Activated naive CD4-positive, alpha-beta T cell treated with anti-CD3 and anti-CD28 coated beads, Interleukin-2, amount 50 U/mL, for 24 hours (primary cell): ENCODE measurements at regions not wholly inside any gene's neighbourhood (a gene's known extent, or its start where the extent isn't known, plus 50 kb on each side); places are given as distances from the start of the nearest gene placed in this dataset.

Experiments
- H3K27ac Mint-ChIP-seq: one replicate; pipeline ENCODE4 v1.8.0; 2021; ENCODE audit warnings: mild to moderate bottlenecking, mixed read lengths
- H3K27me3 Mint-ChIP-seq: one replicate; pipeline ENCODE4 v1.8.0; 2021; ENCODE audit warnings: mixed read lengths
- H3K36me3 Mint-ChIP-seq: one replicate; pipeline ENCODE4 v1.8.0; 2021; ENCODE audit warnings: mixed read lengths
- H3K4me1 Mint-ChIP-seq: one replicate; pipeline ENCODE4 v1.8.0; 2021; ENCODE audit warnings: mixed read lengths
- H3K4me3 Mint-ChIP-seq: one replicate; pipeline ENCODE4 v1.8.0; 2021; ENCODE audit warnings: mild to moderate bottlenecking, mixed read lengths
- H3K9me3 Mint-ChIP-seq: one replicate; pipeline ENCODE4 v1.8.0; 2021; ENCODE audit warnings: mixed read lengths

DNA sequence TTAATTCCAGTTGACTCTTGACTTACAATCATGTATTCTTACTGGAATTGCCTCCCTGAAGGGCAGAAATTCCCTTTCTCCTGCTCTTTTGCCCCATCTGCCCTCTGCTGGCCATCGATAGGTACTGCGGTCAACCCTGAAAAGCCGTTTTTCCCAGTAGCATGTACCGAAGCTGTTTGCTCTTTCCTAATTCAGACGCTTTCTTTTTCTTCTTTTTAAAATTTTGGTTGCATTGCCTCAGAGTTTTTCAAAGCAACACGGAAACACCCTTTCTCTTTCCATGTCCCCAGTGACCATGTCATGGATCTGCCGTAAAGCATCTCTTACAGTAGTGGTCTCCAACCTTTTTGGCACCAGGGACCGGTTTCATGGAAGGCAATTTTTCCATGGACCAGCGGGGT, 164.2 kb upstream of the C1orf21 start:
- Mint-ChIP-seq H3K36me3 (no peaks in the 10 kb centered on the region), H3K27ac (no peak overlapping the region), H3K4me1 (peaks cover 4% of the 10 kb centered on the region), H3K27me3 (peaks cover 2% of the 10 kb centered on the region), H3K4me3 (peak overlapping the region; percentile 30), H3K9me3 (no peaks in the 10 kb centered on the region)

DNA sequence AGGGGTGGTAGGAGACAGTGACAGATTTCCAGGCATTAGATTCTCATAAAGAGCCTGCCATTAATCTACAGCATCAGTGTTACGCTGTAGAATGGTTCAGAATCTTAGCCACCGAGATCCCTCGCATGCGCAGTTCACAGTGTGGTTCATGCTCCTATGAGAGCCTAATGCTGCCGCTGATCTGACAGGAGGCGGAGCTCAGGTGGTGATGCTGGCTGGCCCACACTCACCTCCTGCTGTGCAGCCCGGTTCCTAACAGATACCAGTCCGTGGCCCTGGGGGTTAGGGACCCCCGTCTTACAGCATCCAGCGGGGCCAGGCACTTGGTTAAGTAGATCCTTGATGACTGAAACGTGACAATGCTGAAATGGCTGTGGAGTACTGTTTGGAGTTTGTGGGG, 163.6 kb upstream of the C1orf21 start:
- H3K4me1 Mint-ChIP-seq, result peaks cover 4% of the 10 kb centered on the region
- no peaks in the 10 kb centered on the region for H3K9me3 Mint-ChIP-seq
- H3K27me3 Mint-ChIP-seq, result peaks cover 2% of the 10 kb centered on the region
- H3K36me3 Mint-ChIP-seq, result no peaks in the 10 kb centered on the region
- no peak overlapping the region for H3K4me3 Mint-ChIP-seq
- no peak overlapping the region for H3K27ac Mint-ChIP-seq

DNA sequence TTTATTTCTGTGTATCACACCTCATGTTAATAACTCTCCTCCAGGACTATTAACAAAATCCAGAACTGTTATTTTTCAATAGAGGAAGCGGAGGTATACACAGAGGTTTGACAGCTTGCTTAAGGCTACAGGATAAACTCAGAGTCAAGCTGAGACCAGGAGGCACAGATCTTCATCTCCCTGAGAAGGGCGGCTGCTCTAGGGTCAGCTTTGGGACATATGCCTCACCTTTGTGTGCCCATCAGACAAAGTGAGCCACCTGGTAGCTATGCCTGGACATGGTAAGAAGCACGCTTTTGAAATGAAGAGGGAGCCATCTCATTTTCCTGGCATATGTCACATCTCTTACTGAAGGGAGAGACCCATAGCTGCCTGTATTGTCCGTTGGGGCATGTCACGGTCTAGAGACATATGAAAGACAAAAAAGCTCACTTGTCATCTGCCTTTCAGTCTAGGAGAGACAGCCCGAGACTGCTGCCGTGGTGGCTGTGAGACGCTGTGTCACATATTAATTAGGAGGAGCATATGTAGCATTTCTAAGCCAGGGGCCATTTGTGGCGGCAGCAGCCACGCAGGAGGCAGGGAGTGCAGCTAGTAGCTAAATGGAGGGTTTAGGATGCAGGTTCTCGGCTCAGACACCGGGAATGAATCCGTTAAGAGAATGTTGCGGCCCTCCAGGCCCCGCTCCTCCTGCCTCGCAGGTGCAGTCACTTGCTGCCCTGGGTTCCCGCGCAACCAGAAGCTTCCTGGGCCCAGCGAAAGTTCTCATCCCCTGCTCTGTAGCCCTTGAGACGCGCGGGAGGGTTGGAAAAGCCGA, 161.3 kb upstream of the C1orf21 start:
- Mint-ChIP-seq H3K27ac (no peak overlapping the region), H3K4me1 (peaks cover 4% of the 10 kb centered on the region), H3K4me3 (no peak overlapping the region)

DNA sequence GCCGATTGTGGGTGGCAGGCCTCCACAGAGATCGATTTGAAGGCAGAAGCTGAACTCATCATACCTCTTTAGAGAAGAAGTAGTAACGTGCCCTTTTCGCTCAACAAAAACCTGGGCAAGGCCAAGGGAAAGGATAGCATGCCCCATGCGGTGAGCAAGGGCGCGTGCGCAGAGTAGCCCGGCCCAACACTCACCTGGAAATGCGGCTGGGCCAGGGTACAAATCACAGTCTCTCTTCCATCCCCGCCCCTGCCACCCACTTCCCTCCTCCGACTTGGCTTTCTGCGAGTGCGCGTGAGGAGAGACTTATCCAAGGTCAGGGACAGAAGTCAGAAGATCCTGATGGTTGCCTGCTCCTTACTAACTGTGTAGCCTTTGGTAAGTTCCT, 160.7 kb upstream of the C1orf21 start:
- Mint-ChIP-seq H3K9me3 (no peaks in the 10 kb centered on the region), H3K27ac (no peak overlapping the region), H3K4me1 (peaks cover 4% of the 10 kb centered on the region), H3K4me3 (no peak overlapping the region), H3K27me3 (peaks cover 5% of the 10 kb centered on the region), H3K36me3 (no peaks in the 10 kb centered on the region)

More for the DNA sequence above, 161.3 kb upstream of the C1orf21 start:
- no peaks in the 10 kb centered on the region for H3K36me3 Mint-ChIP-seq
- peaks cover 2% of the 10 kb centered on the region for H3K27me3 Mint-ChIP-seq
- no peaks in the 10 kb centered on the region for H3K9me3 Mint-ChIP-seq

DNA sequence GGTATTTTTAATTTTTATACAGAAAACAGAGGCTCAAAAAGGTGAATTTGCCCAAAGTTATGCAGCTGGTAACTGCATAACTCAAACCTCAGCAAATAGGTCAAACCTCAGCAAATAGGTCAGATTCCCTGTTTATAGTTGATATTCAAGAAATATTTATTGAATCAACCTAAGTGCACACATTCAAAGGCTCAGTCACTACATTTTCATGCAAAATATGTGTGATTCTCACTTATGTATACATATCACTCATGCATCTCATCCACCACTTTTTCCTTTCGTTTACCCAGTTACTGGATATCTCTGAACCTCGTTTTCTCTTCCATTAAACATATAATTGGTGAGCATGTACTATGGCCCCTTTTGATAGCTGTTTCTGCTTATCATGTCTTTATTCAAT, 158.3 kb upstream of the C1orf21 start:
- H3K9me3 Mint-ChIP-seq, result no peaks in the 10 kb centered on the region

GRCh38 chr1:184237588-184237987, 149.2 kb upstream of the C1orf21 start:
- no peak overlapping the region for H3K27ac Mint-ChIP-seq
- H3K9me3 Mint-ChIP-seq, result no peaks in the 10 kb centered on the region
- H3K36me3 Mint-ChIP-seq, result no peaks in the 10 kb centered on the region
- H3K27me3 Mint-ChIP-seq, result peaks cover 8% of the 10 kb centered on the region
- H3K4me3 Mint-ChIP-seq, result no peak overlapping the region
- H3K4me1 Mint-ChIP-seq, result no peaks in the 10 kb centered on the region

More for the DNA sequence above, 158.3 kb upstream of the C1orf21 start:
- Mint-ChIP-seq H3K27me3 (peaks cover 8% of the 10 kb centered on the region), H3K36me3 (no peaks in the 10 kb centered on the region), H3K27ac (no peak overlapping the region), H3K4me3 (no peak overlapping the region), H3K4me1 (no peaks in the 10 kb centered on the region)

DNA sequence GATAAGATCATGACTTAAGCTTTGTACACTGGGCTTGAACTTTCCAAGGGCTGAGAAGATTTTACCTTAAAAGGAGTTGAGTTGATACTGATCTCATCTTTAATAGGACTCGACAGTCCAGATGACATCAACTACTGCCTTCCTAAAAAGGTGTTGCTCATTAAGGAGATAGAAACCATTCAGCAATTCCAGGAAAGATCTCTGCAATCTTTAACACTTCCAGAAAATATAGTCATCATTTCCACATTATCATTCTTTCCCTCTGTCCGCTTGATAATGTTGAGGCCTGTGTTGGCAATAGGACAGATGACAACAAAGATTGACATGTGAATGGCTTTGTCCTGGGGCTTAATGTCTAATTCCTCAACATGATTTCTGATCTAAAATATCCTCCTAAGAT, 145.4 kb upstream of the C1orf21 start:
- no peaks in the 10 kb centered on the region for H3K4me1 Mint-ChIP-seq
- no peaks in the 10 kb centered on the region for H3K9me3 Mint-ChIP-seq
- no peak overlapping the region for H3K4me3 Mint-ChIP-seq
- no peaks in the 10 kb centered on the region for H3K36me3 Mint-ChIP-seq
- H3K27me3 Mint-ChIP-seq, result peaks cover 7% of the 10 kb centered on the region
- no peak overlapping the region for H3K27ac Mint-ChIP-seq

DNA sequence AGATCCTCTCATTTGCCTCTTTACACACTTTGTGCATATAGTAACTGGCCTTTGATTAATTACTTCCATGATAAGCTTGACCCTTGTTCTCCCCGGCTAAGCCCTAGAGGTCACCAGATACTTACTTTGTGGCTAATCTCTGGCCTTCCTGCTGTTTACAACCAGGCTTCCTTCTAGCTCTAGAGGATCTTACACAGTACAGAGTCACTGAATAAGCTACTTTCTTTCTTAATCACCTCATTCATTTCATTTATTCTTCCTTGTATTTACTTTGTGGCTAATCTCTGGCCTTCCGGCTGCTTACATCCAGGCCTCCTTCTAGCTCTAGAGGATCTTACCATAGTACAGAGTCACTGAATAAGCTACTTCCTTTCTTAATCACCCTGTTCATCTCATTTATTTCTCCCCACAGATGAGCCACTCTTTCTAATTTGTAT, 144.3 kb upstream of the C1orf21 start:
- Mint-ChIP-seq H3K36me3 (no peaks in the 10 kb centered on the region), H3K4me1 (no peaks in the 10 kb centered on the region), H3K27ac (no peak overlapping the region)

GRCh38 chr1:184244962-184245361, 141.9 kb upstream of the C1orf21 start:
- Mint-ChIP-seq H3K9me3 (no peaks in the 10 kb centered on the region), H3K36me3 (no peaks in the 10 kb centered on the region), H3K27ac (no peak overlapping the region), H3K4me1 (no peaks in the 10 kb centered on the region), H3K27me3 (peaks cover 3% of the 10 kb centered on the region), H3K4me3 (no peak overlapping the region)

More for the DNA sequence above, 144.3 kb upstream of the C1orf21 start:
- H3K4me3 Mint-ChIP-seq, result no peak overlapping the region
- peaks cover 3% of the 10 kb centered on the region for H3K27me3 Mint-ChIP-seq
- H3K9me3 Mint-ChIP-seq, result no peaks in the 10 kb centered on the region

GRCh38 chr1:184247671-184248070, 139.2 kb upstream of the C1orf21 start:
- H3K4me1 Mint-ChIP-seq, result no peaks in the 10 kb centered on the region
- H3K4me3 Mint-ChIP-seq, result no peak overlapping the region
- H3K36me3 Mint-ChIP-seq, result no peaks in the 10 kb centered on the region
- H3K27ac Mint-ChIP-seq, result no peak overlapping the region
- peaks cover 3% of the 10 kb centered on the region for H3K27me3 Mint-ChIP-seq
- no peaks in the 10 kb centered on the region for H3K9me3 Mint-ChIP-seq

- no peaks in the 10 kb centered on the region for H3K9me3 Mint-ChIP-seq
- H3K4me1 Mint-ChIP-seq, result no peaks in the 10 kb centered on the region
- peaks cover 8% of the 10 kb centered on the region for H3K27me3 Mint-ChIP-seq
- H3K36me3 Mint-ChIP-seq, result no peaks in the 10 kb centered on the region
- H3K4me3 Mint-ChIP-seq, result no peak overlapping the region
- H3K27ac Mint-ChIP-seq, result no peak overlapping the region
These were observed 132.9 kb upstream of the C1orf21 start for GRCh38 chr1:184253921-184254320.

DNA sequence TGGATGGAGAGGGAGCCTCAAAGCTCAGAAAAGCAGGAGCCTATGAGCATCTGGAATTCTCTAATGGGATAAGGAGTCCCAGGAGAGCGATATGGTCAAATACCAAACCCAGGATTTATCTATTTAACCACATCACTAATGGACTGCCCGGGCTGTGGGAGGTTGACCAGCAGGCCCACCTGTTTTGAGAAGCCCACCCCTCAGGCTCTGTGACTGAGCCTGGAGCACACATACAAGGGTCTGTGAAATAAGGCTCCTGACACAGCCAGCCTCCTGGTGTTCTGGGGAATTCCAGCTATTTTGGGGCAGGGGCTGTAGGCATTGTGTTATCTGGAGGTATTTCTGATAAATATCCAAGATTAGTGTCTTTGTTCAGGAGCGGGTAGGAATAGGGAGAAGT, 132.0 kb upstream of the C1orf21 start:
- Mint-ChIP-seq H3K27ac (no peak overlapping the region), H3K4me1 (no peaks in the 10 kb centered on the region), H3K4me3 (no peak overlapping the region), H3K36me3 (no peaks in the 10 kb centered on the region), H3K9me3 (no peaks in the 10 kb centered on the region), H3K27me3 (peaks cover 8% of the 10 kb centered on the region)

- Mint-ChIP-seq H3K27ac (no peak overlapping the region), H3K4me3 (no peak overlapping the region), H3K4me1 (no peaks in the 10 kb centered on the region), H3K36me3 (no peaks in the 10 kb centered on the region), H3K27me3 (peaks cover 12% of the 10 kb centered on the region), H3K9me3 (no peaks in the 10 kb centered on the region)
These were observed 131.3 kb upstream of the C1orf21 start for GRCh38 chr1:184255560-184255959.

GRCh38 chr1:184257873-184258272, 129.0 kb upstream of the C1orf21 start:
- no peaks in the 10 kb centered on the region for H3K36me3 Mint-ChIP-seq

DNA sequence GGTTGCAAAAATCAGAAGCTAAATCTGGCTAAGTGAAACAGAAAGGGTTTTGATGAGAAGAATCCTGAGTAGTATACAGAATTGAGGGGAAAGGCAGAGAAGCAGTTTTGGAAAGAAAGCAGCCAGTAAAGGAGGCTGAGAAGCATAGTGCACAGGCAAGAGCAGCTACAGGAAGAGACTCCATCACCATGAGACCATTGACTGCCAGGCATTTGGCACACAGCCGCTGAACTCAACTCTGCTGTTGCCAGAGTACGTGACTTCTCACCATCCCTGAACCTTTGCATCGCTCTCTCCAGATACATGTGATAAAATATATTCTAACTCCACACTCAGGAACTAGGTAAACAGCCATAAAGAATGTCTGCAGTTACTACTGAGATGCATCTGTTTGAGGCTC, 128.3 kb upstream of the C1orf21 start:
- H3K27ac Mint-ChIP-seq, result no peak overlapping the region
- no peak overlapping the region for H3K4me3 Mint-ChIP-seq
- no peaks in the 10 kb centered on the region for H3K36me3 Mint-ChIP-seq
- H3K9me3 Mint-ChIP-seq, result no peaks in the 10 kb centered on the region
- peaks cover 14% of the 10 kb centered on the region for H3K27me3 Mint-ChIP-seq
- H3K4me1 Mint-ChIP-seq, result no peaks in the 10 kb centered on the region

More at GRCh38 chr1:184257873-184258272, 129.0 kb upstream of the C1orf21 start:
- Mint-ChIP-seq H3K4me1 (no peaks in the 10 kb centered on the region), H3K9me3 (no peaks in the 10 kb centered on the region), H3K4me3 (no peak overlapping the region), H3K27ac (no peak overlapping the region), H3K27me3 (peaks cover 14% of the 10 kb centered on the region)

DNA sequence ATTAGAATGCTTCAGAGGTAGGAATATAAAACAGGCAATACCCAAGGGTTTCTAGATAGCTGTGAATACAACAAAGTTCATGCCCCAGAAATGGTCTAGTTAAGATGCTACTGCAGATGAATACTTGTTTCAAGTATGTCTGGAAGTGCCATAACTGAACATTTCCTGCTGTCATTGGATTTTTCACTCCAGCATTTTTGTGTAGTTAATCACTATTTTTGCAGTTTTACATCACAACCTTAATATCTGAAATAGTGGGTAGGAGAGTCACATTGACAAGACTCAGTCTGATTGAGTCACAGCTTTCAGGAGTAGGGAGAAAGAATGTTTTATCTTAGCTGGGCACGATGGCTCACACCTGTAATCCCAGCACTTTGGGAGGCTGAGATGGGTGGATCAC, 126.4 kb upstream of the C1orf21 start:
- peaks cover 16% of the 10 kb centered on the region for H3K27me3 Mint-ChIP-seq
- no peaks in the 10 kb centered on the region for H3K9me3 Mint-ChIP-seq
- no peak overlapping the region for H3K27ac Mint-ChIP-seq
- no peak overlapping the region for H3K4me3 Mint-ChIP-seq
- H3K36me3 Mint-ChIP-seq, result no peaks in the 10 kb centered on the region
- H3K4me1 Mint-ChIP-seq, result no peaks in the 10 kb centered on the region

DNA sequence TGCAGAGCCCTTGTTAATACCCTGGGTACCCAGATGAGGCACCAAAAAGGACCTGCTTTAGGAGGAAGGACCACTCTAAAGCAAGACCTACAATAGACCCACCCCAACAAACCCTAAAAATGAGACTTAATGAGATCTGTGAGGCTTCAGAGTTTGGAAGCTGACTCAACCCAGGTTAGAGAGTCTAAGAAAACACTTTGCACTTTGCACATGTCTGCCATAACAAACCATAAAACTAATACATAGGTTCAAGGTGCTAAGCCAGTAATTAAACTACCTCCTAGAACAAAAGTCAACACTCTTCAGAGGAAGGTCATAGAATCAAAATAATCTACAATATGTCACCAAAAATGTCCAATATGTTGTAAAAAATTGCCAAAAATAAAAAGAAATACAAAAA, 124.7 kb upstream of the C1orf21 start:
- Mint-ChIP-seq H3K4me3 (no peak overlapping the region), H3K9me3 (no peaks in the 10 kb centered on the region), H3K4me1 (no peaks in the 10 kb centered on the region), H3K27ac (no peak overlapping the region), H3K36me3 (no peaks in the 10 kb centered on the region), H3K27me3 (peaks cover 15% of the 10 kb centered on the region)
